B cell (primary cell): ENCODE measurements at regions not wholly inside any gene's neighbourhood (a gene's known extent, or its start where the extent isn't known, plus 50 kb on each side); places are given as distances from the start of the nearest gene placed in this dataset.

Experiments used
- ATAC-seq: fragments of 200-7000 bp; cut with Tn5 transposase; one replicate; pipeline ENCODE4 v1.10.0; 2021; ENCODE audit warnings: low read depth, mild to moderate bottlenecking, moderate number of reproducible peaks, moderate library complexity
- CTCF ChIA-PET: fragments of 350-600 bp; sonication (Branson Sonifier 250); formaldehyde crosslinking; loops from one replicate; lab custom pipeline; 2021; ENCODE audit warnings: antibody characterized with exemption, inconsistent platforms; lab: Charles Lee
- POLR2A ChIA-PET: fragments of 350-600 bp; sonication (Branson Sonifier 250); formaldehyde crosslinking; loops from one replicate; lab custom pipeline; 2021; ENCODE audit warnings: antibody characterized with exemption; lab: Charles Lee
- DNase-seq: peaks from one replicate; pipeline ENCODE4 v3.0.0; 2013
- H2AFZ ChIP-seq: 2 replicates; pipeline ENCODE4 v1.6.1; 2012; ENCODE audit warnings: mild to moderate bottlenecking, low read depth, low read length; ENCODE audit not compliant: insufficient read depth, poor library complexity, severe bottlenecking
- H3K27ac ChIP-seq, 2 donors: 1 replicate in 1 of 2; 2 replicates in 1 of 2; pipeline ENCODE4 v1.5.1; 2012 to 2013; ENCODE audit warnings: low read length in 2 of 2, mild to moderate bottlenecking in 2 of 2, moderate library complexity in 1 of 2
- H3K27me3 ChIP-seq, 4 experiments: fragments of 200-600 bp in 1 of 4; sonication (generic) in 1 of 4; replicated peaks in 1 of 4; 1 replicate in 2 of 4; 2 replicates in 2 of 4; pipeline versions ENCODE4 v1.6.1 to v1.7.0; 2013 to 2016; ENCODE audit warnings: low read length in 3 of 4, mild to moderate bottlenecking in 2 of 4, mixed read lengths in 1 of 4, moderate library complexity in 1 of 4; ENCODE audit not compliant: insufficient read depth in 4 of 4, control insufficient read depth in 3 of 4; ENCODE audit errors: control extremely low read depth in 1 of 4
- H3K36me3 ChIP-seq, 2 experiments: replicated peaks in 1 of 2; 1 replicate in 1 of 2; 2 replicates in 1 of 2; pipeline versions ENCODE4 v1.6.1 to v1.7.1; 2013; ENCODE audit warnings: low read length in 1 of 2; ENCODE audit not compliant: insufficient read depth in 2 of 2, control insufficient read depth in 1 of 2; ENCODE audit errors: control extremely low read depth in 1 of 2, extremely low read depth in 1 of 2
- H3K4me1 ChIP-seq, 2 donors: fragments of 200-600 bp in 1 of 2; sonication (generic) in 1 of 2; 1 replicate in 1 of 2; 2 replicates in 1 of 2; pipeline versions ENCODE4 v1.5.1 to v1.6.1; 2013 to 2017; ENCODE audit warnings: low read length in 2 of 2; ENCODE audit not compliant: control insufficient read depth in 2 of 2, insufficient read depth in 2 of 2
- H3K4me2 ChIP-seq: replicated peaks from 2 replicates; pipeline ENCODE3; 2012; ENCODE audit warnings: mild to moderate bottlenecking, low read depth, low read length; ENCODE audit not compliant: poor library complexity, severe bottlenecking
- H3K4me3 ChIP-seq, 5 experiments: fragments of 200-600 bp in 1 of 5; sonication (generic) in 1 of 5; 1 replicate in 3 of 5; 2 replicates in 2 of 5; pipeline versions ENCODE4 v1.5.1 to v1.7.0; 2011 to 2016; ENCODE audit warnings: low read length in 4 of 5, mild to moderate bottlenecking in 4 of 5, low read depth in 2 of 5, control low read depth in 1 of 5, moderate library complexity in 1 of 5; ENCODE audit not compliant: insufficient read depth in 1 of 5; ENCODE audit errors: control extremely low read depth in 1 of 5, extremely low read depth in 1 of 5
- H3K79me2 ChIP-seq: fragments of 200-600 bp; sonication (generic); one replicate; pipeline ENCODE4 v1.6.0; 2016; ENCODE audit warnings: low read length; ENCODE audit not compliant: control insufficient read depth, insufficient read depth
- H3K9ac ChIP-seq: fragments of 200-600 bp; sonication (generic); 2 replicates; pipeline ENCODE4 v1.6.1; 2017; ENCODE audit warnings: mild to moderate bottlenecking, low read length, moderate library complexity
- H3K9me3 ChIP-seq, 3 donors: one replicate each; pipeline versions ENCODE4 v1.6.1 to v1.7.1; 2013; ENCODE audit warnings: low read length in 2 of 3; ENCODE audit not compliant: control insufficient read depth in 2 of 3, insufficient read depth in 1 of 3; ENCODE audit errors: control extremely low read depth in 1 of 3
- H4K20me1 ChIP-seq: 2 replicates; pipeline ENCODE4 v1.6.0; 2012; ENCODE audit warnings: mild to moderate bottlenecking, low read length; ENCODE audit not compliant: insufficient read depth, control insufficient read depth, poor library complexity, severe bottlenecking
- H3K27ac Mint-ChIP-seq: one replicate; pipeline ENCODE4 v1.8.0; 2021; ENCODE audit warnings: mixed read lengths
- H3K27me3 Mint-ChIP-seq: one replicate; pipeline ENCODE4 v1.8.0; 2021; ENCODE audit warnings: mixed read lengths
- H3K4me1 Mint-ChIP-seq: one replicate; pipeline ENCODE4 v1.8.0; 2021; ENCODE audit warnings: mixed read lengths
- H3K4me3 Mint-ChIP-seq: one replicate; pipeline ENCODE4 v1.8.0; 2021; ENCODE audit warnings: mixed read lengths
- H3K9me3 Mint-ChIP-seq: one replicate; pipeline ENCODE4 v1.8.0; 2022; ENCODE audit warnings: mixed read lengths; ENCODE audit not compliant: insufficient read depth
- EZH2 ChIP-seq: IDR thresholded peaks from 2 replicates; pipeline ENCODE4 v1.6.1; 2012; ENCODE audit warnings: borderline replicate concordance, low read depth, mild to moderate bottlenecking, moderate library complexity, low read length; ENCODE audit not compliant: insufficient read depth, poor library complexity, severe bottlenecking
- WGBS: methylation state at CpG from one replicate; pipeline ENCODE4 v1.1.5; 2013; ENCODE audit warnings: missing lambda C conversion rate; ENCODE audit not compliant: insufficient coverage; 5-methylcytosine and 5-hydroxymethylcytosine counted together
- intact Hi-C: fragments of 100-400 bp; cut with micrococcal nuclease; formaldehyde crosslinking; loops from one replicate; pipeline ENCODE4 v1.10.0; 2022
- TF ChIP-seq, protein P1 (sequence below): fragments of 200-600 bp; IDR thresholded peaks from one replicate; pipeline ENCODE4 v1.8.0; 2022; ENCODE audit warnings: antibody characterized with exemption, mild to moderate bottlenecking

DNA sequence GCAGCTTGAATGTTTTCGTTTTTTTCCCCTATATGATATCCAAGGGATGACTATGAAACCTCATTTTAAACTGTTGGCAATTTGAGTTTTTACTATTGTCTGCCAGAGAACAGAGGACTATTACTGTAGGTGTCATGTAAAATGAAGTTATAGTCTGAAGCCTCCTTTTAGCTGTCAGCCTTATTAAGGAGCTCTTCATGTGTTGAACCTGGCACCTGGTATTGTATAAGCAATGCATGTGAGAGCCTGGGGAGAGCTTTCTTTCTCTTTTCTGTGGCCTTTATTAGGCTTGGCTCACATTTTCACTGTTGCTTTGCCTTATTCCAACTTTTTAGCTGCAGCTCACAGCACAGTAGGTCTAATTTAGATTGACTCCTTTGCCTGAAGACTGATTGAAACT lies 119.1 kb upstream of the FOXP2 start:
- H4K20me1 ChIP-seq = no peaks in the 10 kb centered on the region
- no peaks in the 10 kb centered on the region for H3K4me1 ChIP-seq
- Mint-ChIP-seq H3K9me3 (no peaks in the 10 kb centered on the region), H3K4me3 (no peak overlapping the region), H3K27me3 (no peaks in the 10 kb centered on the region), H3K27ac (no peak overlapping the region), H3K4me1 (no peaks in the 10 kb centered on the region)
- no peak overlapping the region for H3K4me3 ChIP-seq
- no peak overlapping the region for H3K4me2 ChIP-seq
- H3K9ac ChIP-seq = no peak overlapping the region
- H3K9me3 ChIP-seq = peaks cover 0 to 4% (median 0%) of the 10 kb centered on the region in 3 donors
- POLR2A ChIA-PET = no interaction called here
- CTCF ChIA-PET = no interaction called here
- no peak overlapping the region for H3K27ac ChIP-seq
- DNase-seq = no peak
- no peaks in the 10 kb centered on the region for H3K79me2 ChIP-seq
- intact Hi-C loops = no loop called here
- ATAC-seq = no peak
- no CpG with 5 or more reads among the region's 1 CpG for WGBS
- no peaks in the 10 kb centered on the region for H3K27me3 ChIP-seq
- TF ChIP-seq EZH2 = no peak
- TF ChIP-seq, protein P1, sequence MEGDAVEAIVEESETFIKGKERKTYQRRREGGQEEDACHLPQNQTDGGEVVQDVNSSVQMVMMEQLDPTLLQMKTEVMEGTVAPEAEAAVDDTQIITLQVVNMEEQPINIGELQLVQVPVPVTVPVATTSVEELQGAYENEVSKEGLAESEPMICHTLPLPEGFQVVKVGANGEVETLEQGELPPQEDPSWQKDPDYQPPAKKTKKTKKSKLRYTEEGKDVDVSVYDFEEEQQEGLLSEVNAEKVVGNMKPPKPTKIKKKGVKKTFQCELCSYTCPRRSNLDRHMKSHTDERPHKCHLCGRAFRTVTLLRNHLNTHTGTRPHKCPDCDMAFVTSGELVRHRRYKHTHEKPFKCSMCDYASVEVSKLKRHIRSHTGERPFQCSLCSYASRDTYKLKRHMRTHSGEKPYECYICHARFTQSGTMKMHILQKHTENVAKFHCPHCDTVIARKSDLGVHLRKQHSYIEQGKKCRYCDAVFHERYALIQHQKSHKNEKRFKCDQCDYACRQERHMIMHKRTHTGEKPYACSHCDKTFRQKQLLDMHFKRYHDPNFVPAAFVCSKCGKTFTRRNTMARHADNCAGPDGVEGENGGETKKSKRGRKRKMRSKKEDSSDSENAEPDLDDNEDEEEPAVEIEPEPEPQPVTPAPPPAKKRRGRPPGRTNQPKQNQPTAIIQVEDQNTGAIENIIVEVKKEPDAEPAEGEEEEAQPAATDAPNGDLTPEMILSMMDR = no peak
- no peaks in the 10 kb centered on the region for H3K36me3 ChIP-seq
- H2AFZ ChIP-seq = no peak overlapping the region

DNA sequence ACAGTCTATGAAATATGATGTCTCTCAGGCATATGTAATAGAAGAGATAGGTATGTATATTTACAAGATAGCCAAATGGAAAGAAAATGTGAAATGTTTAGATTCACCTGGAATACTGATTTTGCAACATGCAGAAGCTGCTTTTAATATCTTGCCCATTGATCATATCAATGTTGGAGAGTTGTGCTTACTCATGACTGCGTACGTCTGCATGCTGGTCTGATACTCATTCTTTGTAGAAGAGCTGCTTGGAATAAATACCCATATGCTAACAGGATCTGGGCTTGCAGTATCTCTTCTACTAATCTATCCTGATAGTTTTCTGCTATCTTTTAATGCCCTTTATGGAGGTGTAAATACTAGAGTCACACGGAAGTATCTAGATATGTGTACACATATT lies 120.6 kb upstream of the FOXP2 start:
- CTCF ChIA-PET = no interaction called here
- H3K4me3 Mint-ChIP-seq = no peak overlapping the region
- no peaks in the 10 kb centered on the region for H3K4me1 ChIP-seq

More for the DNA sequence above, 120.6 kb upstream of the FOXP2 start:
- no peak overlapping the region for H2AFZ ChIP-seq
- peaks cover 0 to 4% (median 0%) of the 10 kb centered on the region in 3 donors for H3K9me3 ChIP-seq
- intact Hi-C loops = no loop called here
- no peak overlapping the region for H3K27ac ChIP-seq
- no CpG with 5 or more reads among the region's 3 CpGs for WGBS
- H3K4me2 ChIP-seq = no peak overlapping the region
- no peaks in the 10 kb centered on the region for H4K20me1 ChIP-seq
- Mint-ChIP-seq H3K4me1 (no peaks in the 10 kb centered on the region), H3K27ac (no peak overlapping the region), H3K9me3 (no peaks in the 10 kb centered on the region), H3K27me3 (no peaks in the 10 kb centered on the region)
- POLR2A ChIA-PET = no interaction called here
- no peak overlapping the region for H3K9ac ChIP-seq
- no peaks in the 10 kb centered on the region for H3K79me2 ChIP-seq
- TF ChIP-seq, protein P1 = no peak
- TF ChIP-seq EZH2 = no peak
- H3K4me3 ChIP-seq = no peak overlapping the region
- no peaks in the 10 kb centered on the region for H3K36me3 ChIP-seq
- ATAC-seq (no peak), DNase-seq (no peak)
- H3K27me3 ChIP-seq = no peaks in the 10 kb centered on the region
